Adrenal gland (tissue), 9 donors: ENCODE measurements at regions not wholly inside any gene's neighbourhood (a gene's known extent, or its start where the extent isn't known, plus 50 kb on each side); places are given as distances from the start of the nearest gene placed in this dataset.

Source experiments
- DNase-seq, 7 donors: peaks; one replicate each; pipeline ENCODE4 v3.0.0-alpha.2; 2019 to 2020
- H3K27ac ChIP-seq, 5 donors: fragments of 200-600 bp; sonication (generic) in 4 of 5; 1 replicate in 3 of 5; 2 replicates in 2 of 5; pipeline versions ENCODE4 v1.5.1 to v1.8.0; 2016 to 2020; ENCODE audit warnings: mild to moderate bottlenecking in 1 of 5
- H3K27me3 ChIP-seq: fragments of 200-600 bp; 2 replicates; pipeline ENCODE4 v1.8.0; 2021
- H3K36me3 ChIP-seq, 2 donors: fragments of 200-600 bp; replicated peaks in 1 of 2; 1 replicate in 1 of 2; 2 replicates in 1 of 2; pipeline versions ENCODE4 v1.5.1 to v1.8.0; 2018 to 2022
- H3K4me1 ChIP-seq, 2 donors: fragments of 200-600 bp; replicated peaks in 1 of 2; 1 replicate in 1 of 2; 2 replicates in 1 of 2; pipeline versions ENCODE4 v1.5.1 to v1.8.0; 2018 to 2021
- H3K4me3 ChIP-seq, 4 donors: fragments of 200-600 bp; sonication (generic) in 3 of 4; one replicate each; pipeline ENCODE4 v1.5.1; 2016 to 2018
- H3K9me3 ChIP-seq, 3 donors: fragments of 200-600 bp; sonication (generic) in 1 of 3; replicated peaks in 1 of 3; 1 replicate in 2 of 3; 2 replicates in 1 of 3; pipeline versions ENCODE4 v1.5.1 to v1.8.0; 2016 to 2021
- CTCF ChIP-seq, 6 experiments: fragments of 450-650 bp in 4 of 6; fragments of 200-600 bp in 2 of 6; sonication (generic) in 1 of 6; IDR thresholded peaks; 1 replicate in 5 of 6; 2 replicates in 1 of 6; pipeline versions ENCODE4 v1.5.1 to v1.8.0; 2016 to 2021; ENCODE audit warnings: antibody characterized with exemption in 6 of 6, mild to moderate bottlenecking in 2 of 6, moderate library complexity in 1 of 6
- POLR2A ChIP-seq, 2 donors: fragments of 450-650 bp; IDR thresholded peaks; one replicate each; pipeline ENCODE4 v1.6.1; 2017; ENCODE audit warnings: antibody characterized with exemption in 2 of 2, mild to moderate bottlenecking in 2 of 2, moderate library complexity in 1 of 2
- WGBS, 4 donors: extraction: QIAGEN DNeasy Blood & Tissue Kit in 2 of 4; methylation state at CpG; one replicate each; pipeline versions ENCODE4 v1.1.5 to v1.1.7; 2013 to 2017; 5-methylcytosine and 5-hydroxymethylcytosine counted together
- intact Hi-C, 2 donors: fragments of 100-400 bp; cut with DNase I; formaldehyde crosslinking; loops; one replicate each; pipeline versions ENCODE4 v1.14.1 to v1.15.0; 2022 to 2023
- donor health status: healthy with polysubstance abuse.
- donor health status: Bipolar disorder and iron deficiency.
- donor health status: DM: yes; HTN: yes; CAD: no.
- donor health status: DM: no; HTN: no; CAD: no.
- donor health status: DM: no; HTN: no; CAD: no.

- DNase-seq: no peak
- intact Hi-C loops: no loop called here
- no peak overlapping the region for H3K4me3 ChIP-seq
- peaks cover 0 to 6% (median 0%) of the 10 kb centered on the region in 3 donors for H3K9me3 ChIP-seq
- no peaks in the 10 kb centered on the region for H3K27me3 ChIP-seq
- H3K27ac ChIP-seq: no peak overlapping the region
- H3K36me3 ChIP-seq: no peaks in the 10 kb centered on the region
- WGBS, 4 donors: 83 to 86% (median 85%) methylated on average over 6 to 11 of the region's 11 CpGs
- no peaks in the 10 kb centered on the region for H3K4me1 ChIP-seq
- TF ChIP-seq CTCF (IDR thresholded peaks at IDR 0.05) (no peak), POLR2A (IDR thresholded peaks at IDR 0.05) (no peak)
Observed at GRCh38 chr4:163949976-163950601, 455.6 kb downstream of the TMA16 start.

GRCh38 chr4:163955288-163955687 is 460.8 kb downstream of the TMA16 start:
- intact Hi-C loops: no loop called here
- WGBS, 4 donors: 58 to 74% (median 66%) methylated on average over 4 of the region's 4 CpGs

GRCh38 chr4:163958751-163959150 is 464.3 kb downstream of the TMA16 start:
- TF ChIP-seq CTCF (IDR thresholded peaks at IDR 0.05) (no peak), POLR2A (IDR thresholded peaks at IDR 0.05) (no peak)

More at GRCh38 chr4:163955288-163955687, 460.8 kb downstream of the TMA16 start:
- no peak for DNase-seq
- Histone ChIP-seq H3K27ac (no peak overlapping the region), H3K27me3 (no peaks in the 10 kb centered on the region), H3K36me3 (no peaks in the 10 kb centered on the region), H3K9me3 (peaks cover 0 to 6% (median 0%) of the 10 kb centered on the region in 3 donors), H3K4me3 (no peak overlapping the region), H3K4me1 (no peaks in the 10 kb centered on the region)
- TF ChIP-seq CTCF (IDR thresholded peaks at IDR 0.05) (no peak), POLR2A (IDR thresholded peaks at IDR 0.05) (no peak)

GRCh38 chr4:163959932-163960331 is 465.4 kb downstream of the TMA16 start:
- Histone ChIP-seq H3K27ac (no peak overlapping the region), H3K27me3 (no peaks in the 10 kb centered on the region), H3K36me3 (no peaks in the 10 kb centered on the region), H3K4me1 (no peaks in the 10 kb centered on the region), H3K4me3 (no peak overlapping the region), H3K9me3 (no peaks in the 10 kb centered on the region)
- intact Hi-C loops: no loop called here
- no peak for TF ChIP-seq CTCF (IDR thresholded peaks at IDR 0.05)
- TF ChIP-seq POLR2A (IDR thresholded peaks at IDR 0.05): no peak
- whole genome bisulfite sequencing, 4 donors: 64 to 74% (median 68%) methylated on average over 6 of the region's 6 CpGs
- DNase-seq: no peak

More at GRCh38 chr4:163958751-163959150, 464.3 kb downstream of the TMA16 start:
- 60 to 66% (median 61%) methylated on average over 2 of the region's 2 CpGs for WGBS, 4 donors
- H3K27me3 ChIP-seq: no peaks in the 10 kb centered on the region
- DNase-seq: no peak
- intact Hi-C loops: no loop called here
- H3K27ac ChIP-seq: no peak overlapping the region
- no peaks in the 10 kb centered on the region for H3K4me1 ChIP-seq
- H3K4me3 ChIP-seq: no peak overlapping the region
- peaks cover 0 to 6% (median 0%) of the 10 kb centered on the region in 3 donors for H3K9me3 ChIP-seq
- no peaks in the 10 kb centered on the region for H3K36me3 ChIP-seq
